ENCODE measurements at regions not wholly inside any gene's neighbourhood (a gene's known extent, or its start where the extent isn't known, plus 50 kb on each side); places are given as distances from the start of the nearest gene placed in this dataset.
A peak's percentile ranks its signal among the peaks of the same experiment; 100 is the strongest.
"Not testable (repeated sequence)": the region's sequence is repeated elsewhere in the genome, so short reads cannot be mapped to it uniquely, and the experiment has no call there.

GRCh38 chr13:48876289-48876688, 99.4 kb upstream of the FNDC3A start:
- DNase-seq (no peak), ATAC-seq (ENCODE audit: low FRiP score) (no peak)
- Histone ChIP-seq H3K9me3 (ENCODE audit: control insufficient read depth, low read length) (no peaks in the 10 kb centered on the region), H3K4me3 (ENCODE audit: low read length in 2 of 2) (no peak overlapping the region), H3K36me3 (ENCODE audit: control insufficient read depth in 1 of 2, insufficient read depth in 2 of 2, low read length in 1 of 2) (no peaks in the 10 kb centered on the region), H3K27me3 (ENCODE audit: control insufficient read depth in 1 of 2, insufficient read depth in 2 of 2, low read length in 1 of 2) (no peaks in the 10 kb centered on the region), H3K4me1 (ENCODE audit: control insufficient read depth in 1 of 2, insufficient read depth in 2 of 2, low read length in 2 of 2) (no peaks in the 10 kb centered on the region), H3K27ac (ENCODE audit: low read depth in 1 of 2, low read length in 2 of 2) (no peak overlapping the region)
- intact Hi-C loops (cut with DNase I) = no loop called here

GRCh38 chr13:48879432-48879831, 96.3 kb upstream of the FNDC3A start:
- intact Hi-C loops (cut with DNase I) = no loop called here
- DNase-seq (no peak), ATAC-seq (ENCODE audit: low FRiP score) (no peak)
- H3K9me3 ChIP-seq (ENCODE audit: control insufficient read depth, low read length) = no peaks in the 10 kb centered on the region
- no peak overlapping the region for H3K27ac ChIP-seq (ENCODE audit: low read depth in 1 of 2, low read length in 2 of 2)
- no peaks in the 10 kb centered on the region for H3K27me3 ChIP-seq (ENCODE audit: control insufficient read depth in 1 of 2, insufficient read depth in 2 of 2, low read length in 1 of 2)
- no peaks in the 10 kb centered on the region for H3K36me3 ChIP-seq (ENCODE audit: control insufficient read depth in 1 of 2, insufficient read depth in 2 of 2, low read length in 1 of 2)
- no peak overlapping the region for H3K4me3 ChIP-seq (ENCODE audit: low read length in 2 of 2)
- H3K4me1 ChIP-seq (ENCODE audit: control insufficient read depth in 1 of 2, insufficient read depth in 2 of 2, low read length in 2 of 2) = peaks cover 0 to 1% of the 10 kb centered on the region in 2 donors
- WGBS, 2 donors = 69 to 75% methylated on average over 2 of the region's 2 CpGs

GRCh38 chr13:48879854-48880253, 95.9 kb upstream of the FNDC3A start:
- ATAC-seq (ENCODE audit: low FRiP score) (no peak), DNase-seq (no peak)
- WGBS, 2 donors = 92 to 93% methylated on average over 7 of the region's 7 CpGs
- H3K4me3 ChIP-seq (ENCODE audit: low read length in 2 of 2) = no peak overlapping the region
- no peaks in the 10 kb centered on the region for H3K36me3 ChIP-seq (ENCODE audit: control insufficient read depth in 1 of 2, insufficient read depth in 2 of 2, low read length in 1 of 2)
- H3K27me3 ChIP-seq (ENCODE audit: control insufficient read depth in 1 of 2, insufficient read depth in 2 of 2, low read length in 1 of 2) = no peaks in the 10 kb centered on the region
- intact Hi-C loops (cut with DNase I) = no loop called here
- peaks cover 2 to 3% of the 10 kb centered on the region in 2 donors for H3K4me1 ChIP-seq (ENCODE audit: control insufficient read depth in 1 of 2, insufficient read depth in 2 of 2, low read length in 2 of 2)
- H3K27ac ChIP-seq (ENCODE audit: low read depth in 1 of 2, low read length in 2 of 2) = no peak overlapping the region
- H3K9me3 ChIP-seq (ENCODE audit: control insufficient read depth, low read length) = no peaks in the 10 kb centered on the region

- H3K4me3 ChIP-seq (ENCODE audit: low read length in 2 of 2); H3K27me3 ChIP-seq (ENCODE audit: control insufficient read depth in 1 of 2, insufficient read depth in 2 of 2, low read length in 1 of 2); DNase-seq; H3K36me3 ChIP-seq (ENCODE audit: control insufficient read depth in 1 of 2, insufficient read depth in 2 of 2, low read length in 1 of 2); ATAC-seq (ENCODE audit: low FRiP score); H3K9me3 ChIP-seq (ENCODE audit: control insufficient read depth, low read length); H3K4me1 ChIP-seq (ENCODE audit: control insufficient read depth in 1 of 2, insufficient read depth in 2 of 2, low read length in 2 of 2): not testable (repeated sequence)
- WGBS, 2 donors = 93 to 96% methylated on average over 1 of the region's 1 CpG
- intact Hi-C loops (cut with DNase I) = loop anchor here in 1 of 2 donors (2.0 kb wide), 1 partner anchor 93 kb away; no protein-coding TSS in a partner anchor
- H3K27ac ChIP-seq (ENCODE audit: low read depth in 1 of 2, low read length in 2 of 2) = peak overlapping the region; percentile 63
Measured at GRCh38 chr13:48883786-48884185, 91.9 kb upstream of the FNDC3A start.

- intact Hi-C loops (cut with DNase I) = loop anchor here in 1 of 2 donors (2.0 to 5.0 kb wide), 2 partner anchors 63 to 92 kb away; no protein-coding TSS in a partner anchor
- H3K4me3 ChIP-seq (ENCODE audit: low read length in 2 of 2) = no peak overlapping the region
- no peaks in the 10 kb centered on the region for H3K9me3 ChIP-seq (ENCODE audit: control insufficient read depth, low read length)
- H3K36me3 ChIP-seq (ENCODE audit: control insufficient read depth in 1 of 2, insufficient read depth in 2 of 2, low read length in 1 of 2) = no peaks in the 10 kb centered on the region
- peak overlapping the region in 1 of 2 donors; percentile 71 for H3K27ac ChIP-seq (ENCODE audit: low read depth in 1 of 2, low read length in 2 of 2)
- H3K27me3 ChIP-seq (ENCODE audit: control insufficient read depth in 1 of 2, insufficient read depth in 2 of 2, low read length in 1 of 2) = no peaks in the 10 kb centered on the region
- H3K4me1 ChIP-seq (ENCODE audit: control insufficient read depth in 1 of 2, insufficient read depth in 2 of 2, low read length in 2 of 2) = peaks cover 2 to 3% of the 10 kb centered on the region in 2 donors
- ATAC-seq (ENCODE audit: low FRiP score) (no peak), DNase-seq (no peak)
Measured at GRCh38 chr13:48885027-48885395, 90.7 kb upstream of the FNDC3A start.

GRCh38 chr13:48888613-48889012, 87.1 kb upstream of the FNDC3A start:
- ATAC-seq (ENCODE audit: low FRiP score) (no peak), DNase-seq (no peak)
- no peaks in the 10 kb centered on the region for H3K36me3 ChIP-seq (ENCODE audit: control insufficient read depth in 1 of 2, insufficient read depth in 2 of 2, low read length in 1 of 2)
- no peaks in the 10 kb centered on the region for H3K9me3 ChIP-seq (ENCODE audit: control insufficient read depth, low read length)
- no peak overlapping the region for H3K4me3 ChIP-seq (ENCODE audit: low read length in 2 of 2)
- intact Hi-C loops (cut with DNase I) = loop anchor here in 1 of 2 donors (5.0 kb wide), 1 partner anchor 66 kb away; no protein-coding TSS in a partner anchor
- peaks cover 4 to 7% of the 10 kb centered on the region in 2 donors for H3K4me1 ChIP-seq (ENCODE audit: control insufficient read depth in 1 of 2, insufficient read depth in 2 of 2, low read length in 2 of 2)
- H3K27ac ChIP-seq (ENCODE audit: low read depth in 1 of 2, low read length in 2 of 2) = no peak overlapping the region
- no peaks in the 10 kb centered on the region for H3K27me3 ChIP-seq (ENCODE audit: control insufficient read depth in 1 of 2, insufficient read depth in 2 of 2, low read length in 1 of 2)
- 77 to 86% methylated on average over 5 of the region's 5 CpGs for WGBS, 2 donors

GRCh38 chr13:48890391-48890790, 85.3 kb upstream of the FNDC3A start:
- H3K4me3 ChIP-seq (ENCODE audit: low read length in 2 of 2) = no peak overlapping the region
- 65 to 79% methylated on average over 3 of the region's 3 CpGs for WGBS, 2 donors
- no peaks in the 10 kb centered on the region for H3K27me3 ChIP-seq (ENCODE audit: control insufficient read depth in 1 of 2, insufficient read depth in 2 of 2, low read length in 1 of 2)
- intact Hi-C loops (cut with DNase I) = loop anchor here in 1 of 2 donors (5.0 kb wide), 1 partner anchor 87 kb away; the partner anchor contains the start of gene FNDC3A
- no peaks in the 10 kb centered on the region for H3K9me3 ChIP-seq (ENCODE audit: control insufficient read depth, low read length)
- ATAC-seq (ENCODE audit: low FRiP score) (no peak), DNase-seq (no peak)
- no peak overlapping the region for H3K27ac ChIP-seq (ENCODE audit: low read depth in 1 of 2, low read length in 2 of 2)
- H3K4me1 ChIP-seq (ENCODE audit: control insufficient read depth in 1 of 2, insufficient read depth in 2 of 2, low read length in 2 of 2) = peaks cover 2 to 4% of the 10 kb centered on the region in 2 donors
- H3K36me3 ChIP-seq (ENCODE audit: control insufficient read depth in 1 of 2, insufficient read depth in 2 of 2, low read length in 1 of 2) = no peaks in the 10 kb centered on the region

- Histone ChIP-seq H3K27ac (ENCODE audit: low read depth in 1 of 2, low read length in 2 of 2) (peak overlapping the region in 1 of 2 donors; percentile 84), H3K27me3 (ENCODE audit: control insufficient read depth in 1 of 2, insufficient read depth in 2 of 2, low read length in 1 of 2) (no peaks in the 10 kb centered on the region), H3K36me3 (ENCODE audit: control insufficient read depth in 1 of 2, insufficient read depth in 2 of 2, low read length in 1 of 2) (no peaks in the 10 kb centered on the region), H3K4me3 (ENCODE audit: low read length in 2 of 2) (no peak overlapping the region), H3K4me1 (ENCODE audit: control insufficient read depth in 1 of 2, insufficient read depth in 2 of 2, low read length in 2 of 2) (peaks cover 2 to 4% of the 10 kb centered on the region in 2 donors), H3K9me3 (ENCODE audit: control insufficient read depth, low read length) (no peaks in the 10 kb centered on the region)
- whole genome bisulfite sequencing, 2 donors = 68 to 78% methylated on average over 3 of the region's 3 CpGs
- intact Hi-C loops (cut with DNase I) = loop anchor here in 1 of 2 donors (5.0 kb wide), 1 partner anchor 86 kb away; the partner anchor contains the start of gene FNDC3A
- no peak for DNase-seq
- peak; percentile 26 for ATAC-seq (ENCODE audit: low FRiP score)
Measured at GRCh38 chr13:48891586-48891985, 84.1 kb upstream of the FNDC3A start.

- no peak for DNase-seq
- Histone ChIP-seq H3K4me1 (ENCODE audit: control insufficient read depth in 1 of 2, insufficient read depth in 2 of 2, low read length in 2 of 2) (peaks cover 2 to 4% of the 10 kb centered on the region in 2 donors), H3K36me3 (ENCODE audit: control insufficient read depth in 1 of 2, insufficient read depth in 2 of 2, low read length in 1 of 2) (no peaks in the 10 kb centered on the region), H3K27ac (ENCODE audit: low read depth in 1 of 2, low read length in 2 of 2) (no peak overlapping the region), H3K9me3 (ENCODE audit: control insufficient read depth, low read length) (no peaks in the 10 kb centered on the region), H3K27me3 (ENCODE audit: control insufficient read depth in 1 of 2, insufficient read depth in 2 of 2, low read length in 1 of 2) (no peaks in the 10 kb centered on the region), H3K4me3 (ENCODE audit: low read length in 2 of 2) (no peak overlapping the region)
- WGBS, 2 donors = 2 to 4% methylated on average over 2 of the region's 2 CpGs
- intact Hi-C loops (cut with DNase I) = loop anchor here in 1 of 2 donors (5.0 kb wide), 1 partner anchor 85 kb away; the partner anchor contains the start of gene FNDC3A
- ATAC-seq (ENCODE audit: low FRiP score) = no peak
Measured at GRCh38 chr13:48892053-48892687, 83.5 kb upstream of the FNDC3A start.

Measured in aorta (tissue), 5 donors.